GM12878 (cell line): ENCODE measurements at regions not wholly inside any gene's neighbourhood (a gene's known extent, or its start where the extent isn't known, plus 50 kb on each side); places are given as distances from the start of the nearest gene placed in this dataset.
A peak's percentile ranks its signal among the peaks of the same experiment; 100 is the strongest.

Experiments
- BCL11A ChIP-seq: IDR thresholded peaks from 2 replicates; pipeline ENCODE4 v1.6.1; 2011; ENCODE audit warnings: low read depth, low read length
- BCL3 ChIP-seq: IDR thresholded peaks from 2 replicates; pipeline ENCODE4 v1.6.1; 2011; ENCODE audit warnings: borderline replicate concordance, low read depth, mild to moderate bottlenecking, moderate library complexity, low read length; ENCODE audit not compliant: insufficient read depth, poor library complexity, severe bottlenecking
- BMI1 ChIP-seq: fragments of 450-650 bp; IDR thresholded peaks from 2 replicates; pipeline ENCODE4 v1.6.1; 2016; ENCODE audit warnings: mild to moderate bottlenecking, moderate library complexity, borderline replicate concordance
- CBFB ChIP-seq: IDR thresholded peaks from 2 replicates; pipeline ENCODE4 v1.6.1; 2016; ENCODE audit warnings: antibody characterized with exemption, low read depth
- DPF2 ChIP-seq: fragments of 450-650 bp; IDR thresholded peaks from 2 replicates; pipeline ENCODE4 v1.6.1; 2017; ENCODE audit warnings: mild to moderate bottlenecking
- FOXK2 ChIP-seq: fragments of 450-650 bp; IDR thresholded peaks from 2 replicates; pipeline ENCODE4 v1.6.1; 2017; ENCODE audit warnings: mild to moderate bottlenecking, moderate library complexity
- FOXM1 ChIP-seq: IDR thresholded peaks from 2 replicates; pipeline ENCODE4 v1.6.1; 2012; ENCODE audit warnings: low read depth, mild to moderate bottlenecking, inconsistent platforms, low read length, moderate library complexity
- JUNB ChIP-seq: IDR thresholded peaks from 2 replicates; pipeline ENCODE4 v1.6.1; 2016; ENCODE audit warnings: antibody characterized with exemption, mild to moderate bottlenecking
- MAX ChIP-seq: IDR thresholded peaks from 2 replicates; pipeline ENCODE4 v1.6.1; 2012; ENCODE audit warnings: low read depth, low read length, improper control_type of control experiment
- MEF2B ChIP-seq: fragments of 450-650 bp; IDR thresholded peaks from 2 replicates; pipeline ENCODE4 v1.6.1; 2018; ENCODE audit warnings: mild to moderate bottlenecking, moderate library complexity; ENCODE audit not compliant: partially characterized antibody, poor library complexity, severe bottlenecking
- MTA3 ChIP-seq: IDR thresholded peaks from 2 replicates; pipeline ENCODE4 v1.6.1; 2012; ENCODE audit warnings: low read length, inconsistent platforms, borderline replicate concordance
- NFIC ChIP-seq: IDR thresholded peaks from 2 replicates; pipeline ENCODE4 v1.6.1; 2012; ENCODE audit warnings: low read depth, mild to moderate bottlenecking, inconsistent platforms, low read length, moderate library complexity
- NR2F1 ChIP-seq: fragments of 450-650 bp; conservative IDR thresholded peaks from 2 replicates; pipeline ENCODE4 v1.6.1; 2017; ENCODE audit warnings: mild to moderate bottlenecking
- PKNOX1 ChIP-seq: fragments of 450-650 bp; IDR thresholded peaks from 2 replicates; pipeline ENCODE4 v1.6.1; 2016; ENCODE audit warnings: mild to moderate bottlenecking
- POLR2A ChIP-seq: IDR thresholded peaks from 2 replicates; pipeline ENCODE4 v1.6.1; 2011; ENCODE audit warnings: low read depth, mild to moderate bottlenecking, low read length
- POLR2AphosphoS5 ChIP-seq: IDR thresholded peaks from 2 replicates; pipeline ENCODE4 v1.6.1; 2011; ENCODE audit warnings: mild to moderate bottlenecking, low read length, inconsistent platforms
- RBBP5 ChIP-seq: fragments of 200-600 bp; sonication (generic); conservative IDR thresholded peaks from 2 replicates; pipeline ENCODE4 v1.6.1; 2016
- TBL1XR1 ChIP-seq: IDR thresholded peaks from 2 replicates; pipeline ENCODE4 v1.6.1; 2012; ENCODE audit warnings: low read depth, low read length, improper control_type of control experiment
- TCF7 ChIP-seq: IDR thresholded peaks from 2 replicates; pipeline ENCODE4 v1.6.1; 2014; ENCODE audit warnings: antibody characterized with exemption, borderline replicate concordance
- ZNF592 ChIP-seq: fragments of 450-650 bp; IDR thresholded peaks from 2 replicates; pipeline ENCODE4 v1.6.1; 2017; ENCODE audit warnings: mild to moderate bottlenecking, moderate library complexity
- ZNF687 ChIP-seq: fragments of 450-650 bp; IDR thresholded peaks from 2 replicates; pipeline ENCODE4 v1.6.1; 2017; ENCODE audit warnings: mild to moderate bottlenecking, moderate library complexity
- ZZZ3 ChIP-seq: IDR thresholded peaks from 2 replicates; pipeline ENCODE4 v1.6.1; 2011; ENCODE audit warnings: low read depth; ENCODE audit not compliant: control insufficient read depth, insufficient read length

GRCh38 chr12:40168001-40168400 lies 56.8 kb upstream of the LRRK2 start (continued):
- no peak for TF ChIP-seq CBFB
- peak; percentile 46; the same call in 1 of the 2 replicates for TF ChIP-seq NR2F1
- peak; percentile 68; the same call in 1 of the 2 replicates for TF ChIP-seq BMI1
- no peak for TF ChIP-seq FOXK2
- no peak for TF ChIP-seq ZZZ3
- TF ChIP-seq TBL1XR1 = peak; percentile 42; the same call in 1 of the 2 replicates
- peak; percentile 72 for TF ChIP-seq MEF2B
- TF ChIP-seq RBBP5 = no peak
- TF ChIP-seq BCL11A = peak; percentile 49; the same call in 1 of the 2 replicates
- no peak for TF ChIP-seq BCL3
- peak; percentile 90 for TF ChIP-seq NFIC
- TF ChIP-seq POLR2AphosphoS5 = no peak
- no peak for TF ChIP-seq ZNF592
- TF ChIP-seq MTA3 = no peak
- TF ChIP-seq POLR2A = no peak
- TF ChIP-seq FOXM1 = no peak; the same call in 1 of the 2 replicates
- no peak for TF ChIP-seq MAX
- TF ChIP-seq JUNB = peak; percentile 80
- peak; percentile 71; the same call in 1 of the 2 replicates for TF ChIP-seq DPF2
- peak; percentile 69 for TF ChIP-seq PKNOX1
- no peak for TF ChIP-seq ZNF687
- TF ChIP-seq TCF7 = peak; percentile 44; the same call in 1 of the 2 replicates
